HG03432 (cell line): ENCODE measurements at regions not wholly inside any gene's neighbourhood (a gene's known extent, or its start where the extent isn't known, plus 50 kb on each side); places are given as distances from the start of the nearest gene placed in this dataset.

Experiments
- ATAC-seq: cut with Tn5 transposase; IDR thresholded peaks from one replicate; pipeline ENCODE4 v1.9.1; 2021; ENCODE audit warnings: mild to moderate bottlenecking, moderate library complexity; ENCODE audit not compliant: unreplicated experiment

DNA sequence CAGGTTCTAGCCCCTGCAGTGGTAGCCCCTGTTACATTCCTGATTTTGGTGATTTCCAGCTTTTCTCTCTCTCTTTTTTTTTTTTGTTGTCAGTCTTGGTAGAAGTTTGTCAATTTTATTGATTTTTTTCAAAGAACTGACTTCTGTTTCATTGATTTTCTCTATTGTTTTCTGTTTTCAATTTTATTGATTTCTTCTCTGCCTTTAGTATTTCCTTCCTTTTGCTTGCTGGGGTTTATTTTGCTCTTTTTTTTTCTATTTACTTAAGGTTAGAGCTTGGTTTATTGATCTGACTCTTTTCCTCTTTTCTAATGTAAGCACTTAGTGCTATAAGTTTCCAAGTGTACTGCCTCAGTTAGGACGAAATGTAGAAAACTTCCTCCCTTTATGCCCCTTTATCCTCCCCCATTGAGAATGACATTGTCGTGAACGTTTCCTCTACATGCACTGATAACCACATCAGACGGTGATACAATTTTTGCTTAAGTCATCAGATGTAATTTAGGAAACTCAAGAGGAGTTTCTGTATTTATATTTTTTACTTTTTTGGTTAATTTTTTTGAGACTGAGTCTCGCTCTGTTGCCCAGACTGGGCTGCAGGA is 81.1 kb upstream of the HS6ST1 start:
- no peak for ATAC-seq

DNA sequence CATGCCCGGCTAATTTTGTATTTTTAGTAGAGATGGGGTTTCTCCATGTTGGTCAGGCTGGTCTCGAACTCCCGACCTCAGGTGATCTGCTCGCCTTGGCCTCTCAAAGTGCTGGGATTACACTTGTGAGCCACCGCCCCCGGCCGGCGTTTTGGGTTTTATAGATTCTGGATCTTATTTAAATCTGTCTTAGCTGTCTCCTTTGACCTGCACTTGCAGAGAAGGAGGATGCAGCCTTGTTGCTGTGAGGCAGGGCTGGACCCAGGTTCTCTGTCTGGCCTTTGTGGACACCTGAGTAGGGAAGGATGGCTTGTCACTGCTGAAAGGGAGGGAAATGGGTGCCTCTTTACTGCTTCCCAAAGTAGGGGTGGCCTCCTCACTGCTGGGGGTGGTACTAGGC is 83.0 kb upstream of the HS6ST1 start:
- no peak for ATAC-seq

DNA sequence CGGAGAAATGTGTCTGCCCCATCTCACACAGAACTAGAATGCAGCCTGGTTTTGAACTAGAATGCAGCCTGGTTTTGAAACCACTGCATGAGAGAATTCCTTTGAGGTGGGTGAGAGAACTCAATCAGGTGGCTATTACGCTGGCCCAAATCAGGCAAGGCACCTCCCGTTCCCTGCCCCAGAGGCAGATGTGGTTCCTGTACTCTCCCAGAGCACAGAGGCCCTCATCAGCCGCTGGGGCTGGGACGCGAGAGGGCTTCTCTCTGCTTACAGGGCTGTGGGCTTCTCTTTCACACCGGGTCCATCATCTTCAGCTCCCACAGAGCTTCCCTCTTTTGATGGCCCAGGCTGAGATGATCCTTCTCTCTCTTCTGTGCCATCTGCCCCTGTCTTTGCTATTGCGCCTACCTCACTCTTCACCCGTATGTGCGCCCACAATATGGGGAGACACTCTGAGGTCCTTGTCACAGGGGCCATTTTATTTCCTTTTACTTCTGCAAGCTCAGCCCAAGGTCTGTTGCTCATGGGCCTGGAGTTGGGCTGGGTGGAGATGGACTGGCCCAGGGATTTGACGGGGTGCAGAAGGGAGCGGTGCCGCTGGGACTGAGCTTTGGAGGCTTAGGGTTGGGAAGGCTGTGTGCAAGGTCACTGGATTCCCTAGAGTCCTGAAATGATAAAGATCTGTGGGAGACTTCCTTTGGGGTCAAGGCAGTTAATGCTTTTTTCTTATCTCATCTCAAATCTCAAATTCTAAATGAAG is 84.4 kb upstream of the HS6ST1 start:
- ATAC-seq: no peak

DNA sequence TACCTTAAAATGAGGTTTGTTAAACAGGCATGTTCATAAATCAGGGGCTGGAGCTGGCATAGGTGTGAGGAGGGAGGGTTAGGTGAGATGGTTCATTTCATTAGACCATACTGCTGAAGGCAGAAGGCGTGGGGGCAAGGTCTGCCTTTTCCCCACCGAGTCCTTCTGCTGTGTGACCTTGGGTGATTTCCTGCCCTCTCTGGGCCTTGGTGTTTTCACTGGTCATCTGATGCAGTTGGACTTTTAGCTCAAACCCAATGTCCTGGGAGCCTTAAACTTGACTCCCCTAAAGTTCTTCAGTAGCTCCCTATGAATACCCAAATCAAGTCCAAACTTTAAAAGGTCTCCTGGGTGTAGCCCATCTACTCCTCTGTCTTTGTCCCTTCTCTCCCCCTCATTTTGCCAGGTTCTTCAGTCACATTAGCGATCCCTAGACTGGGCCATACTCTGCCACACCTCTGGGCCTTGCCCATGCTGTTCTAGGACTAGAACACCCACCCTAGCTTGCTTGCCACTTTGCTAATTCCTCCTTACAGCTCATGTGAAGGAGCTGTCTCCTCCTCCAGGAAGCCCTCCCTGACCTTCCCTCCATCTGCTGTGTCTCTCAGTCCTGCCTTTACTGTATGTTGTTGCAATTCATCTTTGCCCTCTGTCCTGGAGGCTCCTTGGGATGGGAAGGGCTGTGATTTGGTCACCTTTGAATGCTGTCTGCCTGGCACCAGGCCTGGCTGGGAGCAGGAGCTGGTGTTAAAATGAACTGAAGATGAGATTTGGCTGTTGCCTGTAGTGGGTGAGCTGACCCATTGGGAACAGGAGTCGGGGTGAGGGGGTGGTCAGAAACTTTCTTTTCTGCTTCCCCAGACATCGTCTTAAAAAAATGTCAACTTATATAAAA is 85.4 kb upstream of the HS6ST1 start:
- no peak for ATAC-seq

DNA sequence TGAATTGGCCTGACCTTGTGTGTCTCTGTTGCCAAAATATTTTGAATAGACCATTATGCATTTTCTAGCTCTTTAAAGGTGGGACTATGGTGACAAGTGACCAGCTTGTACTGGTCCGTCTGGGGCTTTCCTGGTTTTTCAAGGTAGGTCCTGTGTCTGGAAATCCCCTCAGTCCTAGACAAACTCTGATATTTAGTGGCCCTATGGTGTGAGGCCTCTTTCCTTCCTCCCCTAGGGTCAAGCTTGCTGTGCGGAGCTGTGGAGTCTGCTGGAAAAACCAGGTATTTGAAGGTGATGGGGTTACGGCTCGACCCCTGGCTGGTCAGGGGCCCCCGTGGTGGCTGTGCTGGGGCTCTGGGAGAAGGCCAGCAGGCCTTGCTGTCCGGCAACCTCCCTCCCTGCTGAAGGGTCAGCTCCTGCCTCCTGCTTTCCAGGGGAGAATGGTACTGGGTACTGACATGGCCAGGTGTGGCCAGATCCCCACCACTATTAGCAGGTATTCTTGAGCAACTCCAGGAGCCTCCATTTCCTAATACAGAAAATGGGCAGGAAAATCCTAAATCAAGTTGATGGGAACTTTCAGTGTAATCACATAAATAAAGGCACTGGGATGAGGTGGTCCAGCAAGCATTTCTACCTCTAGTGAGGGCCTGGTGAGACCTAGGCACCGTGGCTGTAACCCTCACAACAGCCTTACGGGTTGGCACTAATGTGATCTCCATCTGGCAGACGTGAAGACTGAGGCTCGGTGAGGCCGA is 86.2 kb upstream of the HS6ST1 start:
- no peak for ATAC-seq

DNA sequence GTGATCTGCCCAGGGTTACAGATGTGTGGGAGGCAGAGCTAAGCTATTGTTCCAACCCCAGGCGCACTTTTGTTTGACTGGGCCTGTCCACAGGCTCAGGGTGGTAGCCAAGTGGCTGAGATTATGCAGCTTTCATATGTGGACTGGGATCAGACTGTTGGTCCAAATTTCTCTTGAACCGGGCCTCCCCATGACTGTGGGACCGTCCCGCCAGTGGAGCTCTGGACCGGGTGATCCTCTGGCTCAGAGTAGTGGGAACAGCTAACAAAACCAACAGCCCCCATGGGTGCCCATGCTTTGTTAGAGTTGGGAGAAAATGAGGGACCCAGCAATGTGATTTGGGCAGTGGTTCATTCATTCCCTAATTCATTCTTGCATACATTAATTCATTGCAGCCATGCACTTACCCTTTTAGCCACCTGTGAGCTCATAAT is 86.8 kb upstream of the HS6ST1 start:
- no peak for ATAC-seq

DNA sequence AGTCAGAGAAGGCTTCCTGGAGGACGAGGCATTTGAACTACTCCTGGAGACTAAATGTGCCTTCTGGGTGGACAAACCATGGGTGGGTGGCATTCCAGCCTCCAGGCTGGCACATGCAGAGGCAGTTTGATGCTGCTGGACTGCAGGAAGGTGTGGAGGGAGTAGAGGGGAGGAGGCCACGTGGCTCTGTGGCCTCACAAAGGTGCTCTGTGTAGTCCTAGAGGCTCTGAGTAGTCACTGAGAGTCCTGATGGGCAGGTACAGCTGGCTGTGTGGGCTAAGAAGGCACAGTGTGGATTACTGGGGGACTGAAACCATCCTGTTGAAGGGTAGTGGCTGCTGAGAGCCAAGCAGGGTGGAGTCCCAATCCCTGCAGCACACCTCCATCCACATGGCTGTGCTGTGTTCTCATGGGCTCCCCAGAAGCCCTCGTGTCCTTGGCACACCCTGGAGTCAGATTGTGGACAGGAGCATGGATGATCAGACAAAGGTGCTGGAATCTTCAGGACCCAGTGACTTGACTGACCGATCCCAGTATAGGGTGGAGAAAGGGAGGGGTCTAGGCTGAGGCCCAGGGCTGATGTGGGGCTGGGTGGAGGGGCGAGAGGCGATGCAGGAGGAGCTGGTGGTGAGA is 87.4 kb upstream of the HS6ST1 start:
- no peak for ATAC-seq

DNA sequence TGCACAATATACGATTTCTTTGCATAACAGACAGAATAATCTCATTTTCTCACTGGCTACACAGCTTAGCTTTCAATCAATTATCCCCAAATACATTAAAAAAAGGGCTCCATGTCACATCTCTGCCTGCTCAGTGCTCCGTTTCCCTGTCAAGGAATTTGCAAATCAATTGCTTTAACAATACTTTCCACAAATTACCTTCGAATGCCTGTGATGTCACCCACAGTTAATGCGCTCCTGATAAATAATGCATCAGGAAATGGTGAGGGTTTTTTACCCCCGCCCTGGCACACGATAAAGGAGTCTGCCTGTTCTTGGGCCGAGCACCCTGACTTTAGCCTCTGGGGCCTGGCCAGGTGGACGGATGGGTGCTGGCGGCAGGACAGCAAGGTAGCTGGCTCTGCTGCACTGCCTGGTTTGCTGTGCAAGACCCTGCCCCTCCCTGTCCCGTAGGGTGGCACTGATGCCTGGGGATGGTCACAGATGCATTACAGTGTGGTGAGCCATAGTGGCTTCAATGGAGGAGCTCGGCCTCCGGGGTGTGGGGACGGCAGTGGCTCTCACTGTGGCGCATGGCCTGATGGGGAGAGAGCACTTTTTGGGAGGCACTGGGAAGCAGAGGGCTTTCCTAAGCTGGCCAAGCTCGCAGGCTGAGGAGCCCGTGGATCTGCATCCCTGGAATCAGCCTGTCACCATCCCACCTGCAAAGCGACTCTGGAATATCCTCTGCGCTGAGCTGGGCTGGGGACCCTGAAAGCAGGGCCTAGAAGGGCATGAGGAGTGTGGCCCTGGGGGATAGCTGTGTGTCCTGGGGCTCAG is 88.3 kb upstream of the HS6ST1 start:
- no peak for ATAC-seq

DNA sequence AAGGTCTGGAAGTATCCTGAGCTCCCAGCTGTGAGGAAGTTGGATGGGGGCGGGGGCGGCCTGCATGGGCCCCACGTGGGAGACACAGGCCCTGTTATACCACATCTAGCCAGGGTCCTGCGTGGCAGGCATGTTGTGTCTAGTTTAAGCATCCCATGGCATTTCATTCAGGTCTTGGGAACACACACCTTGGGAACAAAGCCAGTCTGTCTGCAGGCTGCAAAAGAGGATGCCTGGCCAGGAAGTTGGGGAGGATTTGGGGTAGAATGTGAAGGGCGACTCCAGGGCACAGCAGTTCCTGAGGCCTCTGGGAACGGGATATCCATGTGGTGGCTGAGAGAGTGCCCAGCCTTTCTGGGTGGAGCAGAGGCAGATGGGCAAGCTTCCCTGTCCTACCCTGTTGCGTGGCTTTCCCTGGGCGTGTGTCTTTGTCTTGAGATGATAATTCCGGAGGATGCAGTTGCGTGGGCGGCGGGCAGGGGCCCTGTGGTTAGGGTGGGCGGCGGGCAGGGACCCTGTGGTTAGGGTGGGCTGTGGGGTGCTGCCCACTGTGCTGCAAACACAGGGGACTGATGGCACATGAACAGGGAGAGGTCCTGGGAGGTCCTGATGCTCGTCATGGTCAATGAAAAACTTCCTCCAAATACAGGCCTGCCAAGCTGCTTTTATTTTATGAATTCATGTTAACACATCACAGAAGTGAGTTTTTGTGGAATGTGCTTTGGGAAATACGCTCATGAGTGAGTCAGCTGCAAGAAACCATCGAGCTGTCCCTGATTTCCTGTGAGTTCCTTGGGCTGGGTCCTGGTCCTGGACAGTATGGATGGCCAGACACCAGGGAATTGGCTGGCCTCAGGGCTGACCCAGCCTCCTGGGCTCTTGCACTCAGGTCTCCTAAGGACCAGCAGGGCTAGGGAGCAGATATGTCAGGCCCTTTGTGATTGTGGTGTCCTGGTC is 90.0 kb upstream of the HS6ST1 start:
- ATAC-seq: no peak

DNA sequence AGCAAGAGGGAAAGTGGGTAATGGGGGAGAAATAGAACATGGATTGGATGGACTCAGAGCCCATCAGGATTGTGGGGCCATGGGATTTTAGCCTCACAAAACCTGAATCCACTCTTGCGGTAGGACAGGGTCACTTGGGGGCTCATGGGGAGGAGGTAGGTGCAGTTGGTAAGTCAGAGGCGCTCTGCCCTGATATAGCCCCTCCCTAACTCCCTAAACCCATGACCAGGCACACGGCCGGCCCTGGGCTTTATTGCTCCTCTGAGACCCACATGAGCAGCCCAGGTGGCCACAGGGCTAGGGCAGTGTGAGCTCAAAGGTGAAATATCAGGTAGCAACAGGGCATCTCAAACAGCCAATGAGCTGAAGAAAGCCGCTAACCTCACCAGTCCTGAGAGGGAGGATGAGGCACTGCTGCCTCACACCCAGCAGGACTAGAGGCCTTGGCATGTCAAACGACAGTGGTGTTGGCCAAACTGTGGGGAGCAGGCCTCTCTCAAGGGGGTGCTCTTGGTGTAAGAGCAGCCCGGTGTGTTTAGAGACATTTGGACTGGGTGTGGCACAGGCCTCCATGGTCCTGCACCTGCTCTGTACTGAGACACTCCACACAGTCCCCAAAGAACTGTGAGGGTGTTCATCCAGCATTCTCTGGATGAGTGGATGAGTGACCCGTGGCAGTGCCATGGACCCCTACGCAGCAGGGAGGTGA is 90.8 kb upstream of the HS6ST1 start:
- no peak for ATAC-seq

DNA sequence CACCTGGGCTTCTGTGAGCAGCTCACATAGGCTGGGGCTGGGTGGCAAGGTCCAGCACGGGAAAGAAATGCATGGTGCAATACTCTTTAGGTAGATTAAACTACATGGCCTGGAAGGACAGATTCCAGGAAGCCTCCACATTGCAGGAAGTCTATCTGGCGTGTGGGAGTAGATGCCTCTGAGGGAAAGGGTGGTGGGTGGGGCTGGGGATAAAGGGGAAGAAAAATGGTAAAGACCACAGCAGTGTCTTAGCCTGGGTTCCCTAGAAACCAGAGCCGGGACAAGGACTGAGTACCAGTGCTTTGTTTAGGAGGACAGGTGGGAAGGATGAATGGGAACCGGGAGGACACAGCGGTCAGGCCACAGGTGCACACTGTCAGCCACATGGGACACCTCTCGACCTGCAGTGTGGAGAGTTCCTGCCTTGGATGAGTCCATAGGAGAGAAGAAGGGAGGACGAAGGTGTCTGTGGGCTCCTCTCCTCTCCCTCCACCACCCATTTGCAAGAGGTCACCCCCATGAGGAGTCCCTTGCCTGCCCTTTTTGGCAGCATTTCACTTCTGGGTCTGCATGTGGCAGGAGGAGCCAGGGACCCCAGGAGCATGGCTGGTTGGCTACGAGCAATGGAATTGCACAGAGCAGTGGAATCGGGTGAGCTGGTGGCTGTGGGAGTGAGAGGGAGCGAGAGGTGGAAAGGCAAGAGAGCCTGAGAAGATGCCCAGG is 91.5 kb upstream of the HS6ST1 start:
- no peak for ATAC-seq

DNA sequence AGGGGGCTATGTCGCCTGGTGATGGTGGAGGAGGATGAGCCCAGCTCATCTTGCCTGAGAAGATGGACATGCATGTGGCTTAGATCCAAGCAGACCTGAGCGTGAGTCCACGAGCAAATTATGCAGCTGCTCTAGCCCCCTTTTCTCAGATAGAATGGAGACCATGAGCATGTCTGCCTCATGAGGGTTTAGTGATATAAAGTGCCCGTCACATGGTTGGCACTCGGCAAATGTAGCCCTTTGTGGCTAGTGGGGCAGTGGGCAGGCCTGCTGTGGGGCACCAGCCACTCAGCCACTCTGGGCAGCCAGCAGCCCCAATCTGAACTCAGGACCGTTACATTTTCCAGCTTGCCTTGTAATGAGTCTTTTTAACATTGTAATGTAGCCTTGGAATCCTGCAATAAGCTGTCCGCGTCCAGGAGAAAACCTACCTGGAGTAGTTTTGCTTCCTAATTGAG is 92.1 kb upstream of the HS6ST1 start:
- ATAC-seq: no peak

DNA sequence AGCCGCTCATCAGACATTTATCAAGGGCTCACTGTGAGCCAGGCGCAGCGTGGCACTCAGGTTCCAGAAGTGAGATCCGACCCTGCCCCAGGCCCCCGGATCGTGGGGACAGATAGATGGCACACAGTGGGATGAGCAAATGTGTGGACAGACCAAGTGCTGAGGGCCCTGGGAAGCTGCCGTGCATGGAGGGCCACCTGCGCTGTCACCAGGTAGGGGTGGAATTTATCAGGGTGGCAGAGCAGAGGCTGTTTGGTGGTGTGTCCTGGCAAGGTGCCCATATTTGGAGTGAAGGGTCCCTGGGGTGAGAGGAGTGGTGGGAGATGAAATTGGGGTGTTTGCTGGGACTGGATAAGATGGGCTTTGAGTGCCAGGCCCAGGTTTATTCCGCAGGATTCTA is 92.8 kb upstream of the HS6ST1 start:
- ATAC-seq: no peak

DNA sequence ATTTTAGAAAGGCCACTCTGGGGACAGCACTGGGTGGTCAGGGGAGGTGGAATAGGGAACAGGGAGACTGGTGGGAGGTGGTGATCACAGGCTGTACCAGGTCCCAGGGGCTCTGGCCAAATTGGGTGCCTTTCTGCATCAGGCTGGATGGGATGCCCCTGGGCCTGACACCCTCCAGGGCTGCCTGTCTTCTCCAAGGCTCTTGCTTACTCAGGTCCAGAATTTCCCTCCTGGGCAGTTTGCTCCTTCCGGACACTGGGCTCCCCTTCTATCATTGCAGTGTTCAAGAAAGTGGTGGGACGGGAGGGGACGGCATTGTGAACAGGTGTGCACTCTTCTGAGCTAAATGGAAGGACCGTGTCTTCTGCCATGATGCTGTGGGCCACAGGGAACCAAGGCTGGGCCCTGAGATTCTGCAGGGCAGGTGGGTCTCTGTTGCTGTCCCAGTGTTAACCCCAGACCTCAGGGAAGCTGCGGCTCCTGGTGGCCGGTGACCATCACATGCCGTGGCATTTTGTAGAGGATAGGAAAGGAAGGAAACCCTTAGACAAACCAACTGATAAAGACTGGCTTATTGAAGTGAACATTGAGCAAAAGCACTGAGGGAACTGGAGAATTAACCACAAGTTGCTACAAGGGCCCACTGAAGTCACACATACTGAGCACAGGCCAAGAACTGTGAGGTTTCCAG is 93.7 kb upstream of the HS6ST1 start:
- no peak for ATAC-seq

DNA sequence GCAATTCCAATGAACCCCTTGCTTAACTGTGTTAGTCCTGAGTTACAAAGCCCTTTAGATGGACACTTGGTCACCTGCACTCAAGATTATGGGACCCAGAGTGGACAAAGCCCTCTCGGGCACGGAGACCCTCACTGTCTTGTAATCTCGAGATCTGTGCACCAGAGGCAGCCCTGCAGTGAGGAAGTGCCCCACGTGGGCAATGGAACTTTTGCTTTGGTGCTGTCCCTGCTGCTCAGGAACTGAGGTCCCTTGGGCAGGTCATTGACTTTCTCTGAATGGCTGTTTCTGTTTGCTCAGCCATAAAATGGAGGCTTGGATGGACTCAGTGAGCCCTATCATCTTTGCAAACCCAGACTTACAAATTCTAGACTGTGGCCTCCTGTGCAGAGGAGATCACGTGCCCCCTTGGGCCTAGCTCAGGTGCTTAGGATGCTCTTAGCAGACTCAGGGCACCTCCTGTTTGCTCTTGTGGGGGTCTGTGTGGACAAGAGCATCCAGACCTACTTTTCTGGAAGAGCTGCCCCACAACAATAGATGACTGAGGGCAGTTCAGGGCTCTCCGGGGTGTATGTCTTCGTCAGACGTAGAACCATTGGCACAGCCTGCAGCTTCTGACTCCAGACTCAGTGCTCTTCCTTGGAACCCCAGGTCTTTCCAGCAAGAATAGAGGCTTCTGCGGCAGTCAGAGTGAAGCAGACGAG is 94.5 kb upstream of the HS6ST1 start:
- no peak for ATAC-seq

DNA sequence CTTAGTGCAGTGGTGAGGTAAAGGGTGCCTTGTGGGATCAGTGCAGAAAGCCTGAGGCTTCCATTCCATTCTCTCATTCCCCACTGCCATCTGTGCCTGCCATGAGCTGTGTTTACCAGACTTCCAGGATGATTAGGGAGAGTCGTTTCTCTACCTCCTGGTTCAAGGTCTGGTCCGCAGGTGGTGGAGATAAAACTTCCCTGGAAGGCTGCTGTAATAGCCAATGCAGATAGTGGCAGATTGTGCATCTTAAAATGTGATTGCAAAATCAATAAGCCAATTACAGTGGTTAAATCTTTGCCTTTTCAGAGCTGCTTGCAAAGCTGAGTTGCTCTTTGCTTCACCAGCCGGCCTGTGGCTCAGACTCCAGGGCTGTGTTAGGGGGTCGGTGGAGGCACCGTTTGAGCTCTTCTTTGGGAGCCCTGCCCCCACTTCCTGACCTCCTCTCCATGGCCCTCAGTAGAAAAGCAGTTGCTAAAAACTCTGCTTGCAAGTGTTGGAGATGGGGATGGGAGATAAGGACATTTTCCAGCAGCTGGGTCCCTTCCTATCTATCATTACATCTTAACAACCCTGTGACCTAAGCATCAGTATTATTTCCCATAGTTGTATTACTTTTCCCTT is 95.2 kb upstream of the HS6ST1 start:
- no peak for ATAC-seq
